H1 (cell line): ENCODE measurements at regions not wholly inside any gene's neighbourhood (a gene's known extent, or its start where the extent isn't known, plus 50 kb on each side); places are given as distances from the start of the nearest gene placed in this dataset.

Experiments used
- CTCF ChIA-PET: fragments of 300-600 bp; sonication (Branson Sonifier 250); formaldehyde crosslinking; loops from one replicate; lab custom pipeline; 2021; ENCODE audit not compliant: partially characterized antibody; lab: Charles Lee
- POLR2A ChIA-PET: fragments of 300-600 bp; sonication (Branson Sonifier 250); formaldehyde crosslinking; loops from one replicate; lab custom pipeline; 2021; ENCODE audit warnings: inconsistent platforms; ENCODE audit not compliant: partially characterized antibody; lab: Charles Lee
- DNase-seq, 2 experiments: peaks; one replicate each; pipeline versions ENCODE4 v3.0.0 to v3.0.0-alpha.2; 2010 to 2022; ENCODE audit warnings: low spot score in 2 of 2, low read depth in 1 of 2, mixed read lengths in 1 of 2
- FAIRE-seq: peaks from 2 replicates; lab custom pipeline; 2011; peaks lifted over from hg19 to GRCh38; lab: Jason Lieb, UNC
- H2AFZ ChIP-seq: 2 replicates; pipeline ENCODE4 v1.8.1; 2012; ENCODE audit warnings: low read length, inconsistent platforms
- H2AK5ac ChIP-seq: 2 replicates; pipeline ENCODE4 v1.6.1; 2013; ENCODE audit warnings: low read depth, low read length
- H2BK120ac ChIP-seq: replicated peaks from 2 replicates; pipeline ENCODE3; 2013; ENCODE audit warnings: low read depth, low read length, inconsistent platforms
- H2BK12ac ChIP-seq: 2 replicates; pipeline ENCODE4 v1.6.1; 2013; ENCODE audit warnings: low read depth, low read length
- H2BK15ac ChIP-seq: 2 replicates; pipeline ENCODE4 v1.6.1; 2013; ENCODE audit warnings: low read length
- H2BK20ac ChIP-seq: 2 replicates; pipeline ENCODE4 v1.6.1; 2013; ENCODE audit warnings: low read length
- H2BK5ac ChIP-seq: 2 replicates; pipeline ENCODE4 v1.6.1; 2013; ENCODE audit warnings: low read depth, low read length
- H3K14ac ChIP-seq: 2 replicates; pipeline ENCODE4 v1.6.1; 2013; ENCODE audit warnings: inconsistent platforms; ENCODE audit not compliant: insufficient read length
- H3K18ac ChIP-seq: 2 replicates; pipeline ENCODE4 v1.6.1; 2013; ENCODE audit warnings: low read length; ENCODE audit errors: extremely low read depth
- H3K23ac ChIP-seq: 2 replicates; pipeline ENCODE4 v1.6.1; 2013; ENCODE audit warnings: inconsistent platforms; ENCODE audit not compliant: insufficient read length
- H3K23me2 ChIP-seq: 2 replicates; pipeline ENCODE4 v1.6.1; 2013; ENCODE audit warnings: low read depth, low read length
- H3K27ac ChIP-seq: 2 replicates; pipeline ENCODE4 v1.6.1; 2011; ENCODE audit warnings: low read depth, low read length, inconsistent platforms
- H3K27me3 ChIP-seq, 4 experiments: replicated peaks in 1 of 4; 1 replicate in 1 of 4; 2 replicates in 3 of 4; pipeline versions ENCODE4 v1.6.1 to v1.8.1; 2011 to 2013; ENCODE audit warnings: low read length in 3 of 4, mild to moderate bottlenecking in 3 of 4, inconsistent platforms in 2 of 4, mixed read lengths in 2 of 4, moderate library complexity in 1 of 4; ENCODE audit not compliant: control insufficient read depth in 3 of 4, insufficient read depth in 3 of 4; ENCODE audit errors: extremely low read depth in 1 of 4
- H3K36me3 ChIP-seq, 4 experiments: 2 replicates each; pipeline versions ENCODE4 v1.6.1 to v1.8.1; 2011 to 2013; ENCODE audit warnings: mild to moderate bottlenecking in 4 of 4, low read length in 3 of 4, moderate library complexity in 2 of 4, control low read depth in 1 of 4, inconsistent platforms in 1 of 4; ENCODE audit not compliant: insufficient read depth in 4 of 4, control insufficient read depth in 2 of 4
- H3K4ac ChIP-seq: replicated peaks from 2 replicates; pipeline ENCODE3; 2013; ENCODE audit warnings: low read length, low read depth, mixed read lengths, inconsistent platforms; ENCODE audit not compliant: insufficient read length
- H3K4me1 ChIP-seq, 4 experiments: replicated peaks in 1 of 4; 1 replicate in 1 of 4; 2 replicates in 3 of 4; pipeline versions ENCODE4 v1.6.1 to v1.8.1; 2011 to 2013; ENCODE audit warnings: low read length in 3 of 4, inconsistent platforms in 2 of 4, mixed read lengths in 1 of 4; ENCODE audit not compliant: insufficient read depth in 4 of 4, control insufficient read depth in 3 of 4
- H3K4me2 ChIP-seq, 2 experiments: 2 replicates each; pipeline versions ENCODE4 v1.6.1 to v1.8.1; 2011 to 2013; ENCODE audit warnings: low read depth in 2 of 2, low read length in 2 of 2, control low read depth in 1 of 2, inconsistent platforms in 1 of 2, mild to moderate bottlenecking in 1 of 2; ENCODE audit not compliant: insufficient read depth in 1 of 2
- H3K4me3 ChIP-seq, 4 experiments: fragments of 200-600, 300-600 bp in 1 of 4; sonication (generic), shearing (Covaris generic), sonication (Bioruptor Twin) in 1 of 4; 2 replicates each; pipeline versions ENCODE4 v1.5.1 to v1.8.1; 2011 to 2016; ENCODE audit warnings: low read length in 4 of 4, low read depth in 3 of 4, control low read depth in 2 of 4, inconsistent platforms in 2 of 4, mild to moderate bottlenecking in 2 of 4, mixed read lengths in 1 of 4, moderate library complexity in 1 of 4; ENCODE audit not compliant: insufficient read depth in 2 of 4; ENCODE audit errors: extremely low read depth in 1 of 4
- H3K56ac ChIP-seq: replicated peaks from 2 replicates; pipeline ENCODE3; 2013; ENCODE audit warnings: low read depth, mild to moderate bottlenecking, mixed read lengths, low read length, inconsistent platforms; ENCODE audit not compliant: insufficient read length
- H3K79me1 ChIP-seq: 2 replicates; pipeline ENCODE4 v1.6.1; 2013; ENCODE audit warnings: low read depth, low read length, control low read depth
- H3K79me2 ChIP-seq, 2 experiments: 2 replicates each; pipeline versions ENCODE4 v1.6.1 to v1.8.1; 2012 to 2013; ENCODE audit warnings: low read length in 2 of 2, mild to moderate bottlenecking in 2 of 2, inconsistent platforms in 1 of 2; ENCODE audit not compliant: insufficient read depth in 2 of 2, control insufficient read depth in 1 of 2
- H3K9ac ChIP-seq, 4 experiments: replicated peaks in 1 of 4; 1 replicate in 1 of 4; 2 replicates in 3 of 4; pipeline versions ENCODE4 v1.6.1 to v1.8.1; 2011 to 2013; ENCODE audit warnings: low read depth in 3 of 4, low read length in 3 of 4, control low read depth in 2 of 4, mild to moderate bottlenecking in 2 of 4, moderate library complexity in 2 of 4, inconsistent platforms in 1 of 4; ENCODE audit errors: extremely low read depth in 1 of 4
- H3K9me3 ChIP-seq, 2 experiments: 2 replicates each; pipeline versions ENCODE4 v1.6.1 to v1.8.1; 2012 to 2013; ENCODE audit warnings: mild to moderate bottlenecking in 2 of 2, moderate library complexity in 2 of 2, control low read depth in 1 of 2, inconsistent platforms in 1 of 2, low read depth in 1 of 2, low read length in 1 of 2, mixed read lengths in 1 of 2; ENCODE audit not compliant: insufficient read depth in 2 of 2
- H4K20me1 ChIP-seq, 2 experiments: replicated peaks in 1 of 2; 2 replicates each; pipeline versions ENCODE3 to v1.8.1; 2011 to 2013; ENCODE audit warnings: inconsistent platforms in 2 of 2, low read length in 2 of 2, mild to moderate bottlenecking in 1 of 2; ENCODE audit not compliant: insufficient read depth in 2 of 2, control insufficient read depth in 1 of 2
- H4K5ac ChIP-seq: 2 replicates; pipeline ENCODE4 v1.6.1; 2013; ENCODE audit warnings: low read length, low read depth, mixed read lengths, inconsistent platforms; ENCODE audit not compliant: insufficient read length
- H4K8ac ChIP-seq: 2 replicates; pipeline ENCODE4 v1.8.0; 2013; ENCODE audit warnings: mild to moderate bottlenecking, moderate library complexity, low read length, inconsistent platforms; ENCODE audit not compliant: insufficient read depth; ENCODE audit errors: extremely low read depth
- H4K91ac ChIP-seq: replicated peaks from 2 replicates; pipeline ENCODE3; 2013; ENCODE audit warnings: low read length, mixed read lengths, inconsistent platforms; ENCODE audit not compliant: insufficient read length
- BACH1 ChIP-seq: IDR thresholded peaks from 2 replicates; pipeline ENCODE4 v1.6.1; 2012; ENCODE audit warnings: low read length, improper control_type of control experiment
- BCL11A ChIP-seq, 2 experiments: IDR thresholded peaks; one replicate each; pipeline ENCODE4 v1.6.1; 2011; ENCODE audit warnings: low read depth in 2 of 2, low read length in 2 of 2, mild to moderate bottlenecking in 2 of 2
- CHD2 ChIP-seq: IDR thresholded peaks from 2 replicates; pipeline ENCODE4 v1.6.1; 2012; ENCODE audit warnings: low read length, improper control_type of control experiment
- EZH2 ChIP-seq: fragments of 200-600 bp; sonication (generic); IDR thresholded peaks from 2 replicates; pipeline ENCODE4 v1.7.1; 2012; ENCODE audit warnings: low read depth, mild to moderate bottlenecking, moderate library complexity, low read length, inconsistent platforms; ENCODE audit not compliant: severe bottlenecking
- HDAC2 ChIP-seq, 2 experiments: fragments of 300-600 bp in 1 of 2; sonication (generic) in 1 of 2; IDR thresholded peaks; 2 replicates each; pipeline ENCODE4 v1.6.1; 2011 to 2012; ENCODE audit warnings: low read depth in 2 of 2, low read length in 2 of 2, mild to moderate bottlenecking in 2 of 2, moderate library complexity in 2 of 2, borderline replicate concordance in 1 of 2, inconsistent platforms in 1 of 2
- HDAC6 ChIP-seq: IDR thresholded peaks from one replicate; pipeline ENCODE4 v1.7.1; 2012; ENCODE audit warnings: low read depth, mild to moderate bottlenecking, inconsistent platforms, low read length, moderate library complexity
- KDM1A ChIP-seq: fragments of 200-600, 300-600 bp; sonication (generic); IDR thresholded peaks from 2 replicates; pipeline ENCODE4 v1.7.1; 2016; ENCODE audit warnings: mild to moderate bottlenecking, low read length, borderline replicate concordance
- POLR2AphosphoS5 ChIP-seq: IDR thresholded peaks from 2 replicates; pipeline ENCODE4 v1.6.1; 2011; ENCODE audit warnings: low read depth, low read length
- RAD21 ChIP-seq, 2 experiments: IDR thresholded peaks in 1 of 2; conservative IDR thresholded peaks in 1 of 2; 2 replicates each; pipeline ENCODE4 v1.6.1; 2011; ENCODE audit warnings: low read depth in 2 of 2, low read length in 2 of 2, improper control_type of control experiment in 1 of 2, inconsistent platforms in 1 of 2, mild to moderate bottlenecking in 1 of 2, moderate library complexity in 1 of 2
- RBBP5 ChIP-seq: IDR thresholded peaks from 2 replicates; pipeline ENCODE4 v1.7.1; 2012; ENCODE audit warnings: low read depth, mild to moderate bottlenecking, inconsistent platforms, low read length, moderate library complexity, borderline replicate concordance
- SP2 ChIP-seq: IDR thresholded peaks from 2 replicates; pipeline ENCODE4 v1.6.1; 2012; ENCODE audit warnings: mild to moderate bottlenecking, low read length, inconsistent platforms
- TAF1 ChIP-seq: IDR thresholded peaks from 2 replicates; pipeline ENCODE4 v1.6.1; 2011; ENCODE audit warnings: mild to moderate bottlenecking, low read depth, low read length
- TCF12 ChIP-seq: IDR thresholded peaks from 2 replicates; pipeline ENCODE4 v1.6.1; 2011; ENCODE audit warnings: low read depth, mild to moderate bottlenecking, low read length
- TEAD4 ChIP-seq: IDR thresholded peaks from 2 replicates; pipeline ENCODE4 v1.6.1; 2012; ENCODE audit warnings: low read depth, low read length, inconsistent platforms, mixed read lengths
- YY1 ChIP-seq: IDR thresholded peaks from 2 replicates; pipeline ENCODE4 v1.6.1; 2011; ENCODE audit warnings: low read depth, mild to moderate bottlenecking, low read length
- whole genome bisulfite sequencing, 2 experiments: shearing (Covaris generic) in 1 of 2; methylation state at CpG; one replicate each; pipeline versions ENCODE4 v1.1.6 to v1.1.7; 2013 to 2015; ENCODE audit warnings: low lambda C conversion rate in 2 of 2, mixed read lengths in 2 of 2, inconsistent platforms in 1 of 2, low coverage in 1 of 2, missing lambda C conversion rate in 1 of 2; ENCODE audit not compliant: insufficient replicate concordance in 2 of 2, insufficient coverage in 1 of 2, insufficient read length in 1 of 2; ENCODE audit errors: extremely low coverage in 1 of 2, missing lambda C conversion rate in 1 of 2; 5-methylcytosine and 5-hydroxymethylcytosine counted together

DNA sequence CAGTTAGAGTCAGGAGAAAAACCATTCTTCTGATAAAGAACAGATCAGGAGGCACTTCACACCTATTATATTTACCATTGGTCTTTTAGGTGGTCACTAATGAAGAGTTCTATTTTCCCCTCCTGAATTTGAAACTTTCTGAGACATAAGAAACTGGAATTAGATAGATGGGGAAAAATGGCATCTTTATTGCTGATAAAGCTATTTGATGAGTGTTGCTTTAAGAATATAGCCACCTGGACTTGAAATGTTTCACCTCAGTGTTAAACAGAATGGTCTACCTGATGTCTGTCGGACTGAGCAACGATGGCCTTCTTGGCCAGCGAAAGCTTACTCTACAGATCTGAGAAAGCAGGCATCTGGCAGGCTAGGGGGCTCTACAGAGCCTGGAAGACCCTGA is 107.0 kb downstream of the SLITRK5 start:
- POLR2A ChIA-PET, result no interaction called here
- Histone ChIP-seq H4K20me1 (no peaks in the 10 kb centered on the region), H2BK12ac (no peak overlapping the region), H3K4ac (no peak overlapping the region), H3K14ac (no peak overlapping the region), H2AK5ac (no peak overlapping the region), H4K8ac (no peak overlapping the region), H4K5ac (no peak overlapping the region), H3K9me3 (no peaks in the 10 kb centered on the region), H3K27ac (no peak overlapping the region), H3K23ac (no peak overlapping the region), H3K79me2 (no peaks in the 10 kb centered on the region), H4K91ac (no peak overlapping the region), H3K79me1 (no peaks in the 10 kb centered on the region), H3K4me3 (no peak overlapping the region), H3K27me3 (peaks cover 0 to 1% (median 0%) of the 10 kb centered on the region in 4 experiments; a peak in 1 of 7 replicates), H2AFZ (no peak overlapping the region), H3K23me2 (no peaks in the 10 kb centered on the region), H2BK20ac (no peak overlapping the region), H3K56ac (no peak overlapping the region), H2BK5ac (no peak overlapping the region), H3K4me1 (no peaks in the 10 kb centered on the region), H3K4me2 (no peak overlapping the region), H2BK15ac (no peak overlapping the region), H3K36me3 (no peaks in the 10 kb centered on the region), H3K9ac (no peak overlapping the region), H3K18ac (no peak overlapping the region), H2BK120ac (no peak overlapping the region)
- CTCF ChIA-PET, result interaction anchor here (1.5 kb wide), 1 partner anchor 107 kb away, joined by 3 read pairs; the partner anchor contains the start of gene SLITRK5
- DNase-seq (no peak), FAIRE-seq (no peak)
- WGBS, 2 experiments, result 96% methylated on average over 3 of the region's 3 CpGs; no CpG with 5 or more reads in 1 of the 2 experiments
- TF ChIP-seq SP2 (no peak), BACH1 (no peak), CHD2 (no peak), POLR2AphosphoS5 (no peak), RBBP5 (no peak), TEAD4 (no peak), BCL11A (IDR thresholded peaks at IDR 0.05; ENCODE audit: low read depth in 2 of 2, low read length in 2 of 2) (no peak), YY1 (no peak), TCF12 (no peak), RAD21 (IDR thresholded peaks at IDR 0.05 in 1 of 2, conservative IDR thresholded peaks at IDR 0.05 in 1 of 2; ENCODE audit: low read depth in 2 of 2, low read length in 2 of 2) (no peak), KDM1A (no peak), HDAC2 (IDR thresholded peaks at IDR 0.05; ENCODE audit: borderline replicate concordance in 1 of 2, low read depth in 2 of 2, low read length in 2 of 2) (no peak), TAF1 (no peak), EZH2 (no peak), HDAC6 (no peak)
